ENCODE measurements at regions not wholly inside any gene's neighbourhood (a gene's known extent, or its start where the extent isn't known, plus 50 kb on each side); places are given as distances from the start of the nearest gene placed in this dataset.
"Not testable (repeated sequence)": the region's sequence is repeated elsewhere in the genome, so short reads cannot be mapped to it uniquely, and the experiment has no call there.

DNA sequence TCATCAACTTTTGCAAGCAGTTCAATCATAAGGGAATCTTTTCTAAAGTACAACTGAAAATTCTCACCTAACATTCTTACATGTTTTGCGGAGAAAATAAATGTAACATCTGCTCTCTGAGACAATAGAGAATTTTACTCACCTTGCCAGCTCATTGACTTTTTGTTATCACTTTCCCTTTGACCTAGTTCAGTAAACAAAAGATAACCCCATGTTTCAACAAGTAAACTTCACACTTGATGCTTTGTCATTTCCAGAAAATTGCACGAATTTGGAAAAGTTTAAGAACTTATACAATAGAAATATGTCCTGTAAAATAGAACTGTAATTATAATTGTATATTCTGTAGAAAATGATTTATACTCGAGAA lies 1110.0 kb upstream of the ACVR2A start:
- DNase-seq = no peak

DNA sequence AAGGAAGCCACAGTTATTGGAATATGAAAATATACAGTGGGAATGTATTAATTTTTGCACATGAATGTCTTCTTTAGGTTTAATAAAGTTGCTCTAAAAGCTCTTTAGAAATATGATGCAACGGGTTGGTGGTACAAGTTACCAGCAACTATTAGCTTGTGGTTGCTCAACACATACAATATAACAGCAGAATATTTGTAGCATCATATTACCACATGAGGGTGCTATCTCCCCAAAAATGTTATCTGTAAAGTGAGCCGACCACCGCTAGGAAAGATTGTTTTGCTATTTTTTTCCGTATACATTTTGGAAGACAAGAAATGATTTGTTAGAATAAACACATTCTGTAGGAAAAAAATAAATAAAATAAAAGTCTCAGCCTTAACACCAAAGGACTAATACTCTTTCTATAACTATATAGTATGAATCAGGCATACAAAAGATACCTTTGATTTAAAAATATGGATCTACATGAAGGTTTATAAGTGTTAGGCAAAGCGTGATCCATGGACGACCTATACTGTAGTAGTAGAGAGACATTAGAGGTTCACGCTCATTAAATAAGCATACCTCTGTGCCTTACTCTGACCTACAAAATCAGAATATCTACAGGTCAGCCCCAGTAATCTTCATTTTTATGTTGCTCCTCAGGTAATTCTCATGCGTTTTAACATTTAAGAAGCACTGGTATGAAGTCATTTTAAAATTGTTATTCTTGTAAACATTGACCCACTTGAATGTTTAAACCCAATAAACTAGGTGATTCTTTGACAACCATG lies 1110.6 kb upstream of the ACVR2A start:
- DNase-seq = peak; percentile 54

DNA sequence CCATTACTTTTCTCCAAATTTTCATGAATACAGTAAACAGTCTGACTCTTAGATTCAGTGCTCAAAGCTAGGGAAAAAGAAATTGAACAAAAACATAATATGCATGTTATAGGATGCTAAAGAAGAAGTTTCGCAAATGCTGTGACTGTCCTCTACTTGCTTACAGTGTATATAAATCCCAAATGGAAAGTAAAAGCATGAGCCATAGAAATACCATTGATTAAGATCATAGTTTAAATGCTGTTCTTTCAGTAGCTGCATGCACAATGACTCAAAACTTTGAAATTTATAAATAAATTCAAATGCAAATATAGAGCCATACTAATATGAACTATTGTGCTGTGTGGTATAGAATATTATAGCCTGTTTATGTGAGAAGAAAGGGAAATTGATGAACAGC lies 1113.9 kb upstream of the ACVR2A start:
- no peak for DNase-seq

DNA sequence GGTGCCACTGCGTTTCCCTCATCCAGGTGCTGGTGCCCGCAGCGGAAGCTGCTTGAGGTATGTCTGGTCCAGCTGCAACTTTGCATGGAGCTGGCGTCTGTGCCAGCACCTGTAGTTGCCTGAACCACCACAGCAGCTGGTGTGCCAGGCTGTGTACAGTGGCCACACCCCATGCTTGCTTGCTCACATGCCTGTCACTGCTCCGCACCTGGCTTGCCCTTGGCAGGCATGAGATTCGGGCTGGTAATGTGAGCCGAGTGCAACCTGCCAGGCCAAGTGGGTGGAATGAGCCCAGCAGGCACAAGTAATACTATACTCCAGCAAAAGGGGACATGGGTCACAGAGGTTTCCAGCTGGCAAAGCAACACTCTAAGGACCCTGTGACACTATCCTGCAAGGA lies 1123.3 kb upstream of the ACVR2A start:
- no peak for DNase-seq

DNA sequence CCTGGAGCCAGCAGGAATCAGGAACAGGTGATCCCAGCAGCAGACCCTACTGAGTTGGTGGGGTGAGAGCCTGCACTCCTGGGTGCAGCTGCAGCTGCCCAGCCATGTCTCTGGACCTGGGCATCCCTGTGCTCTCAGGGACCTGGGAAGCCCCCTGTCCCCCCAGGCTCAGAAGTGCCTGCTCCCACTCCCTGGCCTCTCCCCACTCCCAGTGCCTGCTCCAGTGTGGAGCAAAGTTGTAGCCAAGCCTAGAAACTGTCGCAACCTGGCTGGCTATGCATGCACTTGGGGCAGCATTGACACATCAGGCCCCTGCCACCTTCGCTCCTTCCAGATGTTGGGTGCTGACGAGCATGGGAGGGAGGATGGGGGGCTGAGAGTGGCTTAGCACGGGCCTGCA lies 1124.7 kb upstream of the ACVR2A start:
- no peak for DNase-seq

DNA sequence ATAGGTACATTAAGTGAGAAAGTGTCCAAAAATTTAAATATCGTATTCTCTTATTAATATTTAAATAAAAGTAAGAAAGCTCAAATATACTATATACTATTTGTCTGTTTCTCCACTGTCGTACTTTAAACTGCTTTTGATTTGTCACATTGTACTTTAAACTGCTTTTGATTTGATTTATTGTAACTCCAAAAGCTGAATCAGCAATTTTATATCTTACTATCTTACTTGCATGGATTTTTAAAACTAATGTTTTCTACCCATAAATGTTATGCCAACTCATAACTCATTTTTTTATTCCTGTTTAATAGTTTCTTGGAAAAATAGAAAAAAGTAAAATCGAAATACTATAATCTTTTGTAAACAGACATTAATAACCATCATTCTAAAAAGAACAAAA lies 1128.2 kb upstream of the ACVR2A start:
- no peak for DNase-seq

DNA sequence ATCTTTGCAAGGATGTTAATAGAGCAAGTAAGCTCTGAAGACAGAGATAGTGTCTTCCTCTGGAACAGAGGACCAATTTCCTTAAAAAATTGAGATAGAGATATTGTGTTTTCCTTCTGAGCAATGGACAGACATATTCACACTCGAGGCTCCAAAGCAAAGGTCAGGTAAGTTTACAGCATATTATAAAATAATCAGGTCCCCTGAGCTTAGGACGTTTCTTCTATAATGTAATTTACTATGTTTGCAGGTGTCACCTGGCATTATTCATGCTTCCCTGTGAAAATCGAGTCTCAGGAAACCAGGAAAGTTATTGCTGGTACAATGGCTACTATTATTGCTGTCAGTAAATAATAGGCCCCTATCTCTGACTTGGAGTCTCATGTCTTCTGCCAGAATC lies 1135.8 kb upstream of the ACVR2A start:
- DNase-seq = no peak

DNA sequence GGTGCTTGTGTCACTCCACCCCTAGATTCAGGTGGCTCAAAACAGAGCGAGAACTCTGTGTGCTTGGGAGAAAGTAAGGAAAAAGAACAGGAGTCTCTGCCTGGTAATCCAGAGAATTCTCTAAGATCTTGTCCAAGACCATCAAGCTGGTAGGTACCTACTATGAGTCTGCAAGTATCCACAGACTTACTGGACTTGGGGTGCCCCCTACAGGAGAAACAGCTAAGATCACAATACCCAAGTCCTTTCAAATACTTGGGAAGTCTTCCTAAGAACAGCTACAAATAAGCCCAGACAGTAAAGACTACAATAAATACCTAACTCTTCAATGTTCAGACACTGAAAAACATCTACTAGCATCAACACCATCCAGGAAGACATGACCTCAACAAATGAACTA lies 1143.6 kb upstream of the ACVR2A start:
- peak; percentile 35 for DNase-seq

DNA sequence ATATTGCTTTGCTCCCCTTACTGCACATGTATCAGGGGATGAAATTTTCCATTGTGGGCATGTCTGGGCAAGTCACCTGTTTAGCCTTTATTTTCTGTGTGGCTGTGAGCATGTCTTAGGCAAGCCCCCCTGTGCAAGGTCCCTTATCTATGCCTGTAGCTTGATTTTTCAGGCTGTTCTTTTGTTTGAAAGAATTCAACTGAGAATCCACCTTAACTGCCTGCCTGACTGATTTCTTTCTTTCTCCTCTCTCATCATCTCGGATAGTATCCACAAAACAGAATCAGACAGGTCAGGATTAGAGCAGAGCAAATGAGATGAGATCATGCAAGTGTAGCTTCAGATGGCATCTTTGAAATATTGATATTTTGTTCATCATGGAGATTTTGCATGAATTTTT lies 1147.5 kb upstream of the ACVR2A start:
- no peak for DNase-seq

DNA sequence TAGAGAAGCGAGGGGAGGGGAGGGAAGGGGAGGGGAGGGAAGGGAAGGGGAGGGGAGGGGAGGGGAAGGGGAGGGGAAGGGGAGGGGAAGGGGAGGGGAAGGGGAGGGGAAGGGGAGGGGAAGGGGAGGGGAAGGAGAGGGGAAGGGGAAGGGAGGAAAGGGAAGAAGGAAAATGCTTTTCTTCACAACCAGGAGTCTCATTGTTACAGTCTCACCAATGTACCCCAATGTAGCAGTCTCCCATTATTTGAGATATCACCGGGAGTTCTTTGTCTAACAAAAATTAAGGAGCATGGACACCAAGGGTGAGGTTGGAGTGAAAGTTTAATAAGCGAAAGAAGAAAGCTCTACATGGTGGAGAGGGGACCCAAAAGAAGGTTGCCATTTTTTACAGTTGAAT lies 1148.0 kb upstream of the ACVR2A start:
- DNase-seq = not testable (repeated sequence)

DNA sequence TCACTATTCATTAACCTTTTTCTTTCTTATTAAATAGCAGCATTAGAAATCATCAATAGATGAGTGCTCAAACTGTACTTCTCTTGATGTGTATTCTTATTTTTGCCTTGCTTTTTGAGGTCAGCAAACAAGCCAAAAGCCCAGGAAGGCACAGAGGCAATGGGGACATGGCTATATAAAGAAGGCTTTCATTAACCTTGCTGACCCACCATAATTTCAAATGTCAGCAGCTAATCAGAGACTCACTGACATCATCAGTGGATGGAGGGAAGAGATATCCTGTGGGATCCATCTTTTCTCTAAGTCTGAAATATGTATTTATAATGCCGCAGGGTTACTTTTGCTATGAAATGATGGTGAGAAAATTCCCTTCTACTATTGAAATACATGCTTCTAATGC lies 1162.8 kb upstream of the ACVR2A start:
- no peak for DNase-seq

DNA sequence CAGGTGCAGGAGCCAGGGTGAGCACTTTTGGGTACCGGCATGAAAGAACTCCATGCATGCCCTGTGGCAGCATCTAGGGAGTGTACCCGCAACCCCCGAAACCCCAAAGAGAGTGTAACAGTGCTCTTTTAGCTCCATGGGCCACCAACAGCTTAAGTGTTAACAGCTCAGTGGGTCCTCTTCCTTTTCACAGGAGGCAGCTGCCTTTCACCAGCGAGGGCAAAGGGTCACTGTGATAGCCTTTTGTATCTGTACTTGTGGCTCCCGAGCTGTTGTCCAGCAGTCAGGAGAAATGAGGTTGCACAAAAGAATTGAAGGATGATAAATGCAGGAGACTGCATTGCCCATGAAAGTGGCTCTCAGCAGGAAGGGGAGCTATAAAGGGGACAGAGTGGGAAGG lies 1166.3 kb upstream of the ACVR2A start:
- no peak for DNase-seq

DNA sequence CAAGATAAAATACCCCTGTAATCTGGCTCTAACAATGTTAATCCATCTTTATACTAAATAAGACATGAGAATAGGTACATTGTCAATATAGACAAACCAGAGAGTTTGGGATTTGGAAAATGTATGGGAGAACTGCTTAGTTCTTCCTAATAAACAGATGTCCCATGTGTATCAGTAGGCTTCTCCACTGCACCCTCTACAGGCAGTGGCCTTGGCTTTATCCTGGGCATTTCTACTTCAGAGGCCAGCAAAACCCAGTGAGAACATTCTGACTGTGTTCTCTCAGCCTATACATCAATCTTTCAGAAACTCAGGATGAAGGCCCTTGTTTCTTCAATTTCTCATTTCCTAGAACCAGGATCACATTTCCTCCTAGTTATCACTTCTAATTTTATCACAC lies 1167.5 kb upstream of the ACVR2A start:
- DNase-seq = peak; percentile 2

DNA sequence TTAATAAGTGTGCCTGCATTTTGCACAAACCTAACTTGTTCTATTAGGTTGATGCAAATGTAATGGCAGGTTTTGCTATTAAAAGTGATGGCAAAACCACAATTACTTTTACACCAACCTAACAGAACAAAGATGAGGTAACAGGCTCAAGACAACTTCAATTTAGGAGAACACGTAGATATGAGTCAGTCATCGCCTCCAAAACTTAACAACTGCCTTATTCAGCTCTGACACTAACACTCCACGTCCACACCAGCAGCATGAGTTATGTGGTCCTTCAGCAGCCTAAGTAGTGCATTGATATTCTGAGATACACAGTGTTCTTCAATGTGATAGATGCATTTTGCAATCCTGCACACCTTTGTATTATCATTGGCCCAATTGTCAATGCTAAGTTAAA lies 1175.1 kb upstream of the ACVR2A start:
- DNase-seq = no peak

DNA sequence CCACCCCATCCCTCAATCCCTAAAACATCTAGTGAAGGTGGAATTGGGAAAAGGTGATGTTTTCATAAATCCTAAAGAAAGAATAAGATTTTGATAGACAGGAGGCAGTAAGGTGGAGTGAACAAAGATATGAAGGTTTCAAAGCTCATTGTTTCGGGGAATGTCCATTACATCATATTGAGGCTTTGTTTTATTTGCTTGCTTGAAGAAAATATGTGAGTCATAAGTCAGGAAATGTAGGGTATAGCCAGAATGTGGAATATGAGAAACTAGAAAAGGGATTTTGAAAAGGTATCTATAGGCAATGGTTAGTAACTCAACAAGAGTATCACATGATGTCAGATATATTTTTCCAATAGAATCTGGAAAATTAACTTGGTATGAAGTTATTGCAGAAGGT lies 1178.5 kb upstream of the ACVR2A start:
- peak; percentile 34 for DNase-seq

DNA sequence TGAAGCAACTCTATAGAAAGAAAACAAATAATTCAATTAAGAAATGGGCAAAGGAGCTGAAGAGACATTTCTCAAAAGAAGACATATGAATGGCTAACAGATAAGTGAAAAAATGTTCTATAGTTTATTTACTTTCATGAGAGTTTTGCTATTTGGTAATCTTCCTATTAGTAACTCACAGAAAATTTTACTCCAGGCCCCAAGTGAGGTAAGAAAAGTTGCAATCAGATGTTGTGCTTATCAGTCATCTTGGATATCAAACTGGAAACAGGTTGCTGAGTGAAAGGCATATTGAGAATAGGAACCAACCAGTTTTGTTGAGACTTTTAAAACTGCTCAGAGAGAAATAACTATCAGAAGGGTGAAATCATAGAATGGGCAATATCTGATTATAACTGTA lies 1179.0 kb upstream of the ACVR2A start:
- DNase-seq = peak; percentile 9

DNA sequence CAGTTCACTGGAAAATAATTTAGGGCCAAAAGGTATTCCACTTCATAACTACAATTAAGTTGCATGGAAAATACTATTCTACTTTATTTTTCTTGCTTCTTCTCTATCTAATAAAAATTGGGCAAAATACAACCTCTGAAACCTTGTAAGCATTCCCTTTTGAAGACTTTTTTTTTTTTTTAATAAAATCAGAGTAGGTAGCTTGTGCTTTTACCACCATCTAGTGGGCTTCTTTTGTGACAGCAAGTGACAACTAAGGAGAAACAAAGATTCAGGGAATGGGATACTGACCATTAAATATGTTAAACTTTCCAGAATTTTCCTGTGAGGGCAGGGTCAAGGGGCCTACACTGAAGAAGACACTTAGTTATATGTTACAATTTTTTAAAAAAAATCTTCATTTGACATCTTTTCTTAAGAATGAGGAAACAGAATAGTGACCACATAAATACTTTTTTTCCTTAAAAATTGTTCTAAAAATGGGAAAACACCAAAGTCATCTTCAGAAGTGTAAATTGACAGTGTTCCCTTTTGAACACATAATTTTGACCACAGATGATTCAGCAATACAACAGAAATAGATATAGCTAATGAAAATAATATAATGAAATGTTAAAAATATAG lies 1183.2 kb upstream of the ACVR2A start:
- peak; percentile 47 for DNase-seq

DNA sequence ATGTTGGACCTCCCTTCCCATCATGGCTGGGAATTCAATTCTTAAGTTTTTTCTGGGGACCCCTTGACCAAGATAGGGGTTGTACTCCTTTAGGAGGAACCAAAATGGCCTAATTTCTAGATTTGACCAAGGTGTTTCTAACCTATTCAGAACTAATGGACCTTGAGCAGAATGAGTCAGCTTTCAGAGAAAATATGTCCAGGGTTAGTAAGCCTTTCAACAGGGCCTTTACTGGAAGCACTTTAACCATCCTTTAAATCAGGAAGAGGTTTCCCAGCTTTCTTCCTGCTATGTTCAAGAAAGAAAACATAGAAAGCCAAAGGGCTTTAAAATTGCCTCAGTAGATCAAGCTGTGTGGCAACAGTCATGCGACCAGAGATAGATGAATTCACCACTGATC lies 1184.9 kb upstream of the ACVR2A start:
- no peak for DNase-seq

DNA sequence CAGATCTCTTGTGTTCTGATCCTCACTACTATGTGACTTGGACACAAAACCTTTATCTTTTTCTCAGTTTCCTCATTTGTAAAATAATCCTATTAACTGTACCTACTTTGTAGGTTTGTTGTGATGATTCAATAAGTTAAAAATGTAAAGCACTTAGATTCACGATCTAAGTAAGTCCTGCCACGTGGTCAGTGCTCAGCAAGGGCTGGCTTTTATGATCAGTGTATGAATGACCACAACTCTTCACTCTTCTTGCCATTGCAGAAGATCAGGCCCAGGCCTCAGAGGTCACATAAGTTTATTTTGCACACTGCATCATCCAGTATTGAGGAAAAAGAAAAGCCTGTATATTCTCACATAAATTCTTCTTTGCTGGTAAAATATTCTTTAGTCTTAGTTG lies 1192.5 kb upstream of the ACVR2A start:
- peak; percentile 77 for DNase-seq

DNA sequence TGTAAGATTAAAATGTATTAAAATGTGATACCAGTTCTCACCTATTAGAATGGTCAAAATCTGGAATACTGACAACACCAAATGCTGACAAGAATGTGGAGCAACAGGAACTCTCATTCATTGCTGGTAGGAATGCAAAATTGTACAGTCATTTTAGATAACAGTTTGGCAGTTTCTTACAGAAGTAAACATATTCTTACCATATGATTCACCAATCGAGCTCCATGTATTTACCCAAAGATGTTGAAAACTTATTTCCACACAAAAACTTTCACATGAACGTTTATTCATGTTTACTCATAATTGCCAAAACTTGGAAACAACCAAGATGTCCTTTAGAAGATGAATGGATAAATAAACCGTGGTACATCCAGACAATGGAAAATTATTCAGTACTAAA lies 1193.5 kb upstream of the ACVR2A start:
- no peak for DNase-seq

DNA sequence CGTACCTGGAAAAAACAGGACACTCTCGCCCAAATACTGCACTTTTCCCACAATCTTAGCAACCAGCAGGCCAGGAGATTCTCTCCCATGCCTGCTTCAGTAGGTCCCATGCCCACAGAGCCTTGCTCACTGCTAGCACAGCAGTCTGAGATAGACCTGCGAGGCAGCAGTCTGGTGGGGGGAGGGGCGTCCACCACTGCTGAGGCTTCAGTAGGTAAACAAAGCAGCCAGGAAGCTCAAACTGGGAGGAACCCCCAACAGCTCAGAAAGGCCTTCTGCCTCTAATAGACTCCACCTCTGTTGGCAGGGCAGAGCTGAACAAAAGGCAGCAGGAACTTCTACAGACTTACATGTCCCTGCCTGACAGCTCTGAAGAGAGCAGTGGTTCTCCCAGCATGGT lies 1202.8 kb upstream of the ACVR2A start:
- no peak for DNase-seq

DNA sequence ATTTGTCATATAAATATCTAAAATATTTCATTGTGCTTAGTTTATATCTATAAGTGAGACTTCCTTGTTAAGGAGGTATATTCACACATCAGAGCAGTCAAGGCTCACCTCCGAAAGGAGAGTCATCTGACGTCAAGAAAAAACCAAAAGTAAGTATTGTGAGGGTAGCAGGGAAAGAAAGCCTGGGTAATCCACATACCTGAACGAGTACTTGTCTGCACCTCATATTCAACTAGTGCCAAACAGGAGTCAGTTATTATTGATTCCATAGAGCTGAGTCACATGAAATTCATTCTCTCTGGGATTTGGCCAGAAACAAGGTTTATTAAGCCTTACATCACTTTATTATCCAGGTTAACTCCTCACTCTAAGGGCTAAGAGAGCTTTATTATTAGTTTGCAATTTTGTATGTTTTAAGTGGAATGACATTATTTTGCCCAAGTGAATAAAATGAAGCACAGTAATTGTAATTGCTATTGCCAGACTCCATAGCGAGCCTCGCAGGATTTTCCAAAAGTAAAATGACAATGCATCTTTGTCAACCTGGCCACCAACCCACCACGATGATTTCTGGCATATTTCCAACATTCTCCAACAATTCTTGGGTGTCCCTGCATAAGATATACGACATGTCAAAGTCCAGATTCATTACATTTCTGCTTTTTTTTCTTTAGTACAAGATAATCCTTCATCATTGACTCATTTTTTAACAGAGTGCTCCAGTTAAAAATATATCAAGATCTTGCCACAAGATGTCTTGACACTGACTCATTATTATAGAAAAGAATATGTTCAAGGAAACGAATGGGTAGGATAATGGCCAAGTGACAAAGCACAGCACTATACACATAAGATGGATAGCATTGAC lies 1210.4 kb upstream of the ACVR2A start:
- peak; percentile 81 for DNase-seq

DNA sequence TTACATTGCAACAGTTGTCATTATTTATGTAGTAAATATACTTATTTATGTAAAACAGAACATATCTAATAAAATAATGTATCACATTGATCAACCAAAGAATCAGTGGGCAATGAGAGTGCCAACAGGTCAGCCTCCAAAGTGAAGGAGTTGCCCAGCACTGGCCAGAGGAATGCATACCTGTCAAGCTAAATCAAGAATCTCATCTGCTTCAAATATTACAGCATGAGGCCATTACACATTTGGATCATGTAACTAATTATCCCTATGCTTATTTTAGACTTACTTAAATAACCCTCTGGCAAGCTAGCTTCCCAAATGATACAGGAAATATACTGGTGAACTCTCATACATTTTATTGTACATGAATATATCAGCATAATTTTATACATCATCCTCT lies 1211.7 kb upstream of the ACVR2A start:
- no peak for DNase-seq

DNA sequence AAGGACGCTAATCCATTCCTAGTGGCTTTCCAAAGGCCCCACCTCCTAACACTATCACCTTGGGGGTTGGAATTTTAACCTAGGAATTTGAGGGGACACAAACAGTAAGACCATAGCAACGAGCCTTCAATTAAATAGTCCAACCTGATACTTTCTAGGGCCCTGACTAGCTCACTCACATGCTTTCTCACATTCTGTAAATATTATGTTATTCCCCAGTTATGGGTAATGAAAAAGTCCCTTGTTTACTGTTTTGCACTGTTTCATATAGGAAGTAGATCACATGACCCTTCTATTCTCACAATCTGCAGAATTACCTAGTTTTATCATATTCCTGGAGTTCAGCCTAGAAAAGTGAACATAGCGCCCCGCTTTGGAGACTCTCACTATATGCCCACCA lies 1212.1 kb upstream of the ACVR2A start:
- no peak for DNase-seq

Data from EL (cell line).